NB4 (cell line): ENCODE measurements at regions not wholly inside any gene's neighbourhood (a gene's known extent, or its start where the extent isn't known, plus 50 kb on each side); places are given as distances from the start of the nearest gene placed in this dataset.
"Not testable (repeated sequence)": the region's sequence is repeated elsewhere in the genome, so short reads cannot be mapped to it uniquely, and the experiment has no call there.

Source experiments
- DNase-seq: peaks from one replicate; pipeline ENCODE4 v3.0.0; 2010; ENCODE audit warnings: low read depth
- H3K4me3 ChIP-seq: one replicate; pipeline ENCODE4 v1.5.1; 2011; ENCODE audit warnings: mild to moderate bottlenecking, low read depth, low read length, moderate library complexity
- MYC ChIP-seq: IDR thresholded peaks from 2 replicates; pipeline ENCODE4 v1.6.1; 2011; ENCODE audit warnings: low read depth, low read length
- POLR2A ChIP-seq: IDR thresholded peaks from 2 replicates; pipeline ENCODE4 v1.6.1; 2011; ENCODE audit warnings: mild to moderate bottlenecking; ENCODE audit not compliant: insufficient read length; ENCODE audit errors: extremely low read depth
- TF ChIP-seq, protein P1 (sequence below): IDR thresholded peaks from 2 replicates; pipeline ENCODE4 v1.6.1; 2011; ENCODE audit warnings: low read depth, low read length
- TF ChIP-seq, protein P2 (sequence below): IDR thresholded peaks from one replicate; pipeline ENCODE4 v1.5.1; 2012; ENCODE audit warnings: low read depth, low read length

DNA sequence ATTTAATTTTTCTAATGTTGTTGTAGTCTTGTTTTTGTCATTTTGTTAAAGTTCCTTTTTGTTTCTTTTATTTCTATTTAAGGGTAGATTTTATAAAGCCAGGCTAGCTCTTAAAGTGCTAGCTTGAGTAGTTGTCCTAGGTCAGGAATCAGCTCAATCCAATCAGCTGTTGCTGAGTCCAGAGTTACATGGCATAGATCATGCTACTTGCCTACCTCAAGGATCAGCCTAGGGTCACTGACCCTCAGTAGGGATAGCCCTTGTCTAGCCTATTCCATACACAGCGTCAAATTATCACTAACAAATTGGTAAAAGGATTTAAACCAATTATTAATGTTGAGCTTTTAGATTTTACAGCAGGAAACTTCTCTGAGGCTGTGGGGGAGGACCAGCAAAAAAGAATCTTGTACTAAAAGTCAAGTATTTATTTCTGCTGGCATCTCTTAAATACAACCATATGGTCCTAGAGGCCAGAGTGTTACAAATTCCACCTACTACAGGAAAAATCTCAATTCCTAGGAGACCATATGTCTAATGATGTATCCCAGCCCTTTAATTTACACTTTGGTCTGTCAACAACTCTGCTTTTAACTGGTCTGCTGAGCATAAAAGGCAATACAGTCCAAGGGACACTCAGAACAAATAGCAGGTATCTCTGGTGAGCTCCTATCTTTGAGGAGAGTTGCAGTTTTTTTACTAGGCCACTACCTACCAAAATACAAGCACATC is 138.3 kb upstream of the PTPRG start:
- no peak for DNase-seq
- H3K4me3 ChIP-seq: no peak overlapping the region
- TF ChIP-seq, protein P1, sequence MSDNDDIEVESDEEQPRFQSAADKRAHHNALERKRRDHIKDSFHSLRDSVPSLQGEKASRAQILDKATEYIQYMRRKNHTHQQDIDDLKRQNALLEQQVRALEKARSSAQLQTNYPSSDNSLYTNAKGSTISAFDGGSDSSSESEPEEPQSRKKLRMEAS: no peak

DNA sequence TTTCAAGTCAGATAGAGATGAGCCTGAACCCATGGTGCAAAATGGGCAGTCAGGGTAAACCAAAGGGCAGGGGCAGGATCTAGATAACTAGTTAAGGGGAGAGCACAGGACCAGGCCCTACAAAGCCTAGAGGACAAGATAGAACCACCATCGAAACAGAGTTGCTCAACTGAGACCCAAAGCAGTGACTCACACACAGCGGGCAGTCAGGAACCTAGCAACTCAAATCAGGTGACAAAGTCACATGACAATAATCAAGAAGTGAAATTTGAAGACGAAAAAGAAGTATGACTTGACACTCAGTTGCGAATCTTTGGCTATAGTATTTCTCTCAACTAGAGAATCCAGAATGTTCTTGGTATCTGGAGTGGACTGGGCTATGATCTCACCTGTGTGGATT is 136.0 kb upstream of the PTPRG start:
- DNase-seq: peak; percentile 8
- TF ChIP-seq MYC (no peak), POLR2A (no peak)
- TF ChIP-seq, protein P2, sequence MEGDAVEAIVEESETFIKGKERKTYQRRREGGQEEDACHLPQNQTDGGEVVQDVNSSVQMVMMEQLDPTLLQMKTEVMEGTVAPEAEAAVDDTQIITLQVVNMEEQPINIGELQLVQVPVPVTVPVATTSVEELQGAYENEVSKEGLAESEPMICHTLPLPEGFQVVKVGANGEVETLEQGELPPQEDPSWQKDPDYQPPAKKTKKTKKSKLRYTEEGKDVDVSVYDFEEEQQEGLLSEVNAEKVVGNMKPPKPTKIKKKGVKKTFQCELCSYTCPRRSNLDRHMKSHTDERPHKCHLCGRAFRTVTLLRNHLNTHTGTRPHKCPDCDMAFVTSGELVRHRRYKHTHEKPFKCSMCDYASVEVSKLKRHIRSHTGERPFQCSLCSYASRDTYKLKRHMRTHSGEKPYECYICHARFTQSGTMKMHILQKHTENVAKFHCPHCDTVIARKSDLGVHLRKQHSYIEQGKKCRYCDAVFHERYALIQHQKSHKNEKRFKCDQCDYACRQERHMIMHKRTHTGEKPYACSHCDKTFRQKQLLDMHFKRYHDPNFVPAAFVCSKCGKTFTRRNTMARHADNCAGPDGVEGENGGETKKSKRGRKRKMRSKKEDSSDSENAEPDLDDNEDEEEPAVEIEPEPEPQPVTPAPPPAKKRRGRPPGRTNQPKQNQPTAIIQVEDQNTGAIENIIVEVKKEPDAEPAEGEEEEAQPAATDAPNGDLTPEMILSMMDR: no peak
- TF ChIP-seq, protein P1: no peak

DNA sequence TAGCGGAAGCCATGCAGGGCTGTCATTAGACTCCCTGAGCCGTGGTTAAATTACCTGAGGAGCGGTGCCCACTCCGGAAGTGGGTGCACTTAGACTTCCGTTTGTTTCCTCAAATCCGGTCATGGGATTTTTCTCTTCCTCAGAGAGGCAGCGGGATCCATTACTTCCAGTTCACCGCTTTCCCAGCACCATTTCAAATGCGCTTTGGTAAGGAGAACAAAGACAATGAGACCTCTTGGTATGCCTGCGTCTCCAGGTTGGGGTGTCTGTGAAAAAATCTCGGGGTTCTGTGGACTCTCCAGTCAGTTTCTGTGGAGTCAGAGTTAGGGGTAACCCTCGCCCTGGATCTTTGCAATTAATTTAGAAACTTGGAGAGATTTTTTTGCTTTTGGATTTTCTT is 132.3 kb upstream of the PTPRG start:
- H3K4me3 ChIP-seq: no peak overlapping the region
- no peak for DNase-seq
- TF ChIP-seq, protein P1: no peak
- no peak for TF ChIP-seq MYC

More for the DNA sequence above, 136.0 kb upstream of the PTPRG start:
- H3K4me3 ChIP-seq: no peak overlapping the region

DNA sequence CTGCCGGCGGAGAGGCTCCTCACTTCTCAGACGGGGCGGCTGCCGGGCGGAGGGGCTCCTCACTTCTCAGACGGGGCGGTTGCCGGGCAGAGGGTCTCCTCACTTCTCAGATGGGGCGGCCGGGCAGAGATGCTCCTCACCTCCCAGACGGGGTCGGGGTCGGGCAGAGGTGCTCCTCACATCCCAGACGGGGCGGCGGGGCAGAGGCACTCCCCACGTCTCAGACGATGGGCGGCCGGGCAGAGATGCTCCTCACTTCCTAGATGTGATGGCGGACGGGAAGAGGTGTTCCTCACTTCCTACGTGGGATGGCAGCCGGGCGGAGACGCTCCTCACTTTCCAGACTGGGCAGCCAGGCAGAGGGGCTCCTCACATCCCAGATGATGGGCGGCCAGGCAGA is 126.5 kb upstream of the PTPRG start:
- H3K4me3 ChIP-seq, DNase-seq: not testable (repeated sequence)

DNA sequence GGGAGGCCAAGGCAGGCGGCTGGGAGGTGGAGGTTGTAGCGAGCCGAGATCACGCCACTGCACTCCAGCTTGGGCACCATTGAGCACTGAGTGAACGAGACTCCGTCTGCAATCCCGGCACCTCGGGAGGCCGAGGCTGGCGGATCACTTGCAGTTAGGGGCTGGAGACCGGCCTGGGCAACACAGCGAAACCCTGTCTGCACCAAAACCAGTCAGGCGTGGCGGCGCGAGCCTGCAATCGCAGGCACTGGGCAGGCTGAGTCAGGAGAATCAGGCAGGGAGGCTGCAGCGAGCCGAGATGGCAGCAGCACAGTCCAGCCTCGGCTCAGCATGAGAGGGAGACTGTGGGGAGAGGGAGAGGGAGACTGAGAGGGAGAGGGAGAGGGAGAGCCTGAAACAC is 126.0 kb upstream of the PTPRG start:
- not testable (repeated sequence) for H3K4me3 ChIP-seq, DNase-seq

DNA sequence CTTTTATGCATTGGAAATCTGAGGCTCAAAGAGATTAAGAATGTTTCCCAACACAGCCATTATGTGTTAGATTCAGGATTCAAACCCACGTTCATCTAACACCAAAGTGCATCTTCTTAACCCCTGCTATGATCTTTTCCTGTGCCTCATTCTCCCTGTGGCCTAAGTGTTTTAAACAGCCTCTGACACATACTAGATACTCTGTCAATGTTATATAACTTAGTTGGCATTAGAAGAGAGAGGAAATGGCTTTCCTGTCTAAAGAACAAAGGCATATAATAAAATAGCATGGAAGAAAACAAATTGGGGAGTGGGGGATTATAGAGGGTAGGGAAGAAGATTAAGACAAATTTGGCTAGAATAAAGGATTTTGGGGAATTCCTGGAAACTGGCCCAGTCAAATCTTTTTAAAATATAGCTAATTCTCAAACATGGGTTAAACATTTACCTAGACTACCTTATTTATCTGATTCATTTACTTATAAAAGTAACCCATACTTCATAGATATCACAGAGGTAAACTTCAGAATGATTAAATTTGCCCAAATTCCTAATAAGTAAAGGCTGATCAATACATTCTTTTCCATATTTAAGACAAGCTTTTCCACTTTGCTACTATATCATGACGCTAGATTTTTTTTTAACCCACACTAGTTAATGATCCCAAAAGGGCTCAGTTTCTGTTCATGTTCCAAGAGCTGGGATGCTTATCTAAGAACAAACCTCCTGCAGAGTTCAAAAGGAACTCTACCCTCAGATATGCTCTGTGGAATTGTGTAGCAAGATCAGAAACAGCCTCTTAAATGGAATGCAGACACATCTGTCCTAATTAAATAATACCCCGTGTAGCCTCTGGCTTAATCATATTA is 122.9 kb upstream of the PTPRG start:
- no peak for TF ChIP-seq MYC
- TF ChIP-seq, protein P2: no peak
- TF ChIP-seq, protein P1: no peak
- TF ChIP-seq POLR2A: no peak
- DNase-seq: no peak

DNA sequence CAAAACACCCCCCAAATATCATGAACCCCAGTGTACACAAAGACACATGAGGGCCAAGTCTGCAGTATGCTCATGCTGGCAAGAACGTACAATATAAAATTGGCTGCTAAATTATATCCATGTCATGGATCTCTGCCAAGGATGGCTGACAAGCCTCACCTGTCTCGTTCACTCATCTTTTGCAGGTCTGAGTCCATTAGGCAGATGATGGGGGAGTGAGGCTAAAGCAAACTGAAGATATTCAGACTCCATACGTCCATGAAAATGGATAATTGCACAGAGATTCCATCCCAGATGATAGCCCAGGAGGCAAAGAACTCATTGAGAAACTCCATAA is 122.3 kb upstream of the PTPRG start:
- TF ChIP-seq, protein P2: no peak
- TF ChIP-seq, protein P1: no peak
- TF ChIP-seq POLR2A (no peak), MYC (no peak)
- no peak for DNase-seq
- no peak overlapping the region for H3K4me3 ChIP-seq

More for the DNA sequence above, 122.9 kb upstream of the PTPRG start:
- H3K4me3 ChIP-seq: no peak overlapping the region

DNA sequence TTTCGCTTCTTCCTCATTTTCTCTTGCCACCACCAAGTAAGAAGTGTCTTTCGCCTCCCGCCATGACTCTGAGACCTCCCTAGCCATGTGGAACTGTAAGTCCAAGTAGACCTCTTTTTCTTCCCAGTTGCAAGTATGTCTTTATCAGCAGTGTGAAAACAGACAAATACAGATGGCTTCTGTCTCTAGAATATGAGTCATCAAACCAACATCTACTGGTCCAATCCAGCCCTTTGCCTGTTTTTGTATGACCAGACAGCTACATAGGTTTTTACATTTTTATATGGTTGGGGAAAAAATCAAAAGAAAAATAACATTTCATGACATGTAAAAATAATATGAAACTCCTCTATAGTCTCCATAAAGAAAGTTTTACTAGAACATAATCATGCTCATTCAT is 118.7 kb upstream of the PTPRG start:
- DNase-seq: no peak
- TF ChIP-seq, protein P1: no peak
- TF ChIP-seq MYC: no peak
- TF ChIP-seq, protein P2: no peak
- TF ChIP-seq POLR2A: no peak
- H3K4me3 ChIP-seq: no peak overlapping the region
